GM23248 (cell line): ENCODE measurements at regions not wholly inside any gene's neighbourhood (a gene's known extent, or its start where the extent isn't known, plus 50 kb on each side); places are given as distances from the start of the nearest gene placed in this dataset.

Experiments used
- DNase-seq: peaks from one replicate; pipeline ENCODE4 v3.0.0-alpha.2; 2015
- H2AFZ ChIP-seq: fragments of 200-600 bp; sonication (generic); 2 replicates; pipeline ENCODE4 v1.6.1; 2016; ENCODE audit warnings: antibody characterized with exemption
- H3F3A ChIP-seq: fragments of 200-600 bp; sonication (generic); 2 replicates; pipeline ENCODE4 v1.6.1; 2016; ENCODE audit warnings: mild to moderate bottlenecking, antibody characterized with exemption, mixed run types; ENCODE audit not compliant: insufficient read depth
- H3K27ac ChIP-seq: fragments of 200-600 bp; sonication (generic); 2 replicates; pipeline ENCODE4 v1.5.1; 2016; ENCODE audit warnings: mild to moderate bottlenecking
- H3K27me3 ChIP-seq: fragments of 200-600 bp; sonication (generic); replicated peaks from 2 replicates; pipeline ENCODE4 v1.6.1; 2016; ENCODE audit warnings: mild to moderate bottlenecking; ENCODE audit not compliant: insufficient read depth
- H3K36me3 ChIP-seq: fragments of 200-600 bp; sonication (generic); 2 replicates; pipeline ENCODE4 v1.6.1; 2016; ENCODE audit warnings: low read depth, mild to moderate bottlenecking
- H3K4me1 ChIP-seq: fragments of 200-600 bp; sonication (generic); 2 replicates; pipeline ENCODE4 v1.6.1; 2016; ENCODE audit warnings: mild to moderate bottlenecking; ENCODE audit not compliant: insufficient read depth
- H3K4me2 ChIP-seq: fragments of 200-600 bp; sonication (generic); one replicate; pipeline ENCODE4 v1.6.1; 2016; ENCODE audit warnings: mild to moderate bottlenecking; ENCODE audit not compliant: unreplicated experiment
- H3K4me3 ChIP-seq: fragments of 200-600 bp; sonication (generic); 2 replicates; pipeline ENCODE4 v1.5.1; 2016; ENCODE audit warnings: mild to moderate bottlenecking
- H3K79me2 ChIP-seq: fragments of 200-600 bp; sonication (generic); 2 replicates; pipeline ENCODE4 v1.6.1; 2016; ENCODE audit warnings: mild to moderate bottlenecking; ENCODE audit not compliant: insufficient read depth
- H3K9ac ChIP-seq: fragments of 200-600 bp; sonication (generic); 2 replicates; pipeline ENCODE4 v1.6.1; 2016; ENCODE audit warnings: mild to moderate bottlenecking
- H3K9me2 ChIP-seq: fragments of 200-600 bp; sonication (generic); 2 replicates; pipeline ENCODE4 v1.6.1; 2016; ENCODE audit warnings: mixed run types, mild to moderate bottlenecking, moderate library complexity; ENCODE audit not compliant: insufficient read depth
- H3K9me3 ChIP-seq: fragments of 200-600 bp; sonication (generic); one replicate; pipeline ENCODE4 v1.6.1; 2017; ENCODE audit warnings: low read depth
- H4K20me1 ChIP-seq: fragments of 200-600 bp; sonication (generic); 2 replicates; pipeline ENCODE4 v1.6.0; 2016; ENCODE audit not compliant: insufficient read depth
- EZH2 ChIP-seq: fragments of 200-600 bp; sonication (generic); IDR thresholded peaks from 2 replicates; pipeline ENCODE4 v1.6.1; 2018; ENCODE audit warnings: antibody characterized with exemption, mild to moderate bottlenecking; ENCODE audit not compliant: insufficient read depth, poor library complexity, severe bottlenecking
- EZH2phosphoT487 ChIP-seq: fragments of 200-600 bp; sonication (generic); IDR thresholded peaks from 2 replicates; pipeline ENCODE4 v1.6.1; 2018; ENCODE audit warnings: antibody characterized with exemption, moderate library complexity, mild to moderate bottlenecking, low read depth; ENCODE audit not compliant: insufficient read depth
- WGBS, 2 experiments: methylation state at CpG; one replicate each; pipeline ENCODE4 v1.1.6; 2015 to 2017; ENCODE audit warnings: low lambda C conversion rate in 2 of 2, low coverage in 1 of 2; ENCODE audit errors: missing lambda C conversion rate in 2 of 2; 5-methylcytosine and 5-hydroxymethylcytosine counted together
- in situ Hi-C: fragments of 300-500 bp; cut with MboI; formaldehyde crosslinking; loops from 2 replicates; pipeline ENCODE4 v1.15.0; 2020

GRCh38 chr1:232873412-232873811, 68.2 kb downstream of the MAP10 start:
- Histone ChIP-seq H3K4me3 (no peak overlapping the region), H3K4me1 (peaks cover 14% of the 10 kb centered on the region), H3K27me3 (no peaks in the 10 kb centered on the region; the same call in 1 of the 2 replicates), H3K36me3 (no peaks in the 10 kb centered on the region), H3K9me2 (no peaks in the 10 kb centered on the region), H3F3A (peaks cover 12% of the 10 kb centered on the region), H2AFZ (no peak overlapping the region), H3K9ac (no peak overlapping the region), H4K20me1 (no peaks in the 10 kb centered on the region), H3K27ac (no peak overlapping the region), H3K79me2 (no peaks in the 10 kb centered on the region), H3K4me2 (no peak overlapping the region), H3K9me3 (no peaks in the 10 kb centered on the region)
- in situ Hi-C loops, result no loop called here
- 77 to 81% methylated on average over 5 of the region's 5 CpGs for WGBS, 2 experiments
- no peak for DNase-seq
- TF ChIP-seq EZH2phosphoT487, result no peak
- TF ChIP-seq EZH2, result no peak

DNA sequence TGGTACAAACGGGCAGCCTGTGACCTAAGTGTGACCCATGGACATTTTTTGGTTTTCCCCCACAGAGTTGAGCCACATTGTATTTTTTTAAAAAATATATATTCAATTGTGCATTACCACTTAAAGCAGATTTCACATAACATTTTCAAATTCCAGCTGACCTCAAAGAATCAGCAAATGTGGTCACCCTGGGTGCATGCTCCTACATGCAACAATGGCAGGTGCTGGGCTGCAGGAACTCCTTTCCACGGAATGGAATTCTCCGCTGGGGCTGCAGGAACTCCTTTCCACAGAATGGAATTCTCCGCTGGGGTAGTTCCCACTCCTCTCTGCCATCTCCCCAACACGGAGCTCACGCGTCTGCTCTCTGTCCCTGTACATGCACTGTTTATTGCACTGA, 68.7 kb downstream of the MAP10 start:
- Histone ChIP-seq H3K79me2 (no peaks in the 10 kb centered on the region), H3K4me1 (peaks cover 9% of the 10 kb centered on the region), H3K9me3 (no peaks in the 10 kb centered on the region), H3K36me3 (no peaks in the 10 kb centered on the region), H3K27ac (no peak overlapping the region), H4K20me1 (no peaks in the 10 kb centered on the region), H3F3A (peaks cover 12% of the 10 kb centered on the region), H2AFZ (no peak overlapping the region), H3K4me2 (no peak overlapping the region), H3K27me3 (no peaks in the 10 kb centered on the region; the same call in 1 of the 2 replicates), H3K9ac (no peak overlapping the region), H3K9me2 (no peaks in the 10 kb centered on the region), H3K4me3 (no peak overlapping the region)
- in situ Hi-C loops, result no loop called here
- 94 to 96% methylated on average over 7 of the region's 7 CpGs for WGBS, 2 experiments
- no peak for DNase-seq
- no peak for TF ChIP-seq EZH2
- TF ChIP-seq EZH2phosphoT487, result no peak

DNA sequence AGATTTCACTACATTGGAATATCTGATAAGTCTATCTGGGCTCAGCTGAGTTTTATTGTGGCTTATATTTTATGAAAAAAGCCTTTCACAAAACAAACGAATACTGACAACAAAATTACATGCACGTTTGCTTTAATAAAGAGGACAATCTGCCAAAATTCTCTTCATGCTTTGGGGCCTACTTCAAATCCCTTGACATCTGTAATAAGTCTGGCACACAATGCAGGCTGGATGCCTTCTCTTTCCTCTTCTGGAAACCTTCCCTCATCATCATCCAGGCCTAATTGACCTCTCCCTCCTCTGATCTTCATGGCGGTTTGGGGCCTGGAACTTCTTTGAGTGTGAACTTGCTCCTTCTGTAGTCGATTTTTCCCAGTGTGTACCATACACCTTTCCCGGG, 70.3 kb downstream of the MAP10 start:
- DNase-seq, result peak; percentile 18
- no peak overlapping the region for H2AFZ ChIP-seq
- no peaks in the 10 kb centered on the region; the same call in 1 of the 2 replicates for H3K27me3 ChIP-seq
- 44 to 45% methylated on average over 5 of the region's 5 CpGs for WGBS, 2 experiments
- no peak overlapping the region for H3K4me2 ChIP-seq
- H3K9me2 ChIP-seq, result no peaks in the 10 kb centered on the region
- H3F3A ChIP-seq, result no peaks in the 10 kb centered on the region
- no peaks in the 10 kb centered on the region for H3K9me3 ChIP-seq
- H3K27ac ChIP-seq, result no peak overlapping the region
- no peaks in the 10 kb centered on the region for H3K36me3 ChIP-seq
- in situ Hi-C loops, result no loop called here
- no peak overlapping the region for H3K4me3 ChIP-seq
- H3K9ac ChIP-seq, result no peak overlapping the region
- TF ChIP-seq EZH2 (no peak), EZH2phosphoT487 (no peak)
- H3K79me2 ChIP-seq, result no peaks in the 10 kb centered on the region
- H4K20me1 ChIP-seq, result no peaks in the 10 kb centered on the region
- H3K4me1 ChIP-seq, result no peaks in the 10 kb centered on the region

- no peaks in the 10 kb centered on the region; the same call in 1 of the 2 replicates for H3K27me3 ChIP-seq
- no peaks in the 10 kb centered on the region for H4K20me1 ChIP-seq
- H3K27ac ChIP-seq, result no peak overlapping the region
- WGBS, 2 experiments, result 84 to 88% methylated on average over 11 of the region's 11 CpGs
- no peaks in the 10 kb centered on the region for H3K9me3 ChIP-seq
- no peak for DNase-seq
- in situ Hi-C loops, result no loop called here
- TF ChIP-seq EZH2 (no peak), EZH2phosphoT487 (no peak)
- no peak overlapping the region for H3K4me2 ChIP-seq
- H3K9ac ChIP-seq, result no peak overlapping the region
- no peak overlapping the region for H3K4me3 ChIP-seq
- no peaks in the 10 kb centered on the region for H3K36me3 ChIP-seq
- no peaks in the 10 kb centered on the region for H3K79me2 ChIP-seq
- no peaks in the 10 kb centered on the region for H3F3A ChIP-seq
- no peaks in the 10 kb centered on the region for H3K4me1 ChIP-seq
- H3K9me2 ChIP-seq, result no peaks in the 10 kb centered on the region
- H2AFZ ChIP-seq, result no peak overlapping the region
Measured at GRCh38 chr1:232876506-232877364, 71.5 kb downstream of the MAP10 start.
